ENCODE measurements at regions not wholly inside any gene's neighbourhood (a gene's known extent, or its start where the extent isn't known, plus 50 kb on each side); places are given as distances from the start of the nearest gene placed in this dataset.

GRCh38 chr6:104411302-104411701, 448.4 kb downstream of the HACE1 start:
- no peak for DNase-seq

GRCh38 chr6:104409913-104410312, 449.8 kb downstream of the HACE1 start:
- DNase-seq: no peak

- DNase-seq: no peak
Measured at GRCh38 chr6:104407957-104408356, 451.8 kb downstream of the HACE1 start.

GRCh38 chr6:104404377-104404776, 455.3 kb downstream of the HACE1 start:
- no peak for DNase-seq

- no peak for DNase-seq
Measured at GRCh38 chr6:104402572-104402971, 457.1 kb downstream of the HACE1 start.

- no peak for DNase-seq
Measured at GRCh38 chr6:104401926-104402325, 457.8 kb downstream of the HACE1 start.

GRCh38 chr6:104400844-104401243, 458.9 kb downstream of the HACE1 start:
- DNase-seq: no peak

- peak; percentile 32 for DNase-seq
Measured at GRCh38 chr6:104396077-104396476, 463.6 kb downstream of the HACE1 start.

- no peak for DNase-seq
Measured at GRCh38 chr6:104381907-104382306, 477.8 kb downstream of the HACE1 start.

GRCh38 chr6:104365451-104366234, 494.1 kb downstream of the HACE1 start:
- DNase-seq: no peak

- no peak for DNase-seq
Measured at GRCh38 chr6:104357928-104358327, 501.8 kb downstream of the HACE1 start.

- DNase-seq: no peak
Measured at GRCh38 chr6:104356197-104356596, 503.5 kb downstream of the HACE1 start.

GRCh38 chr6:104349191-104349590, 510.5 kb downstream of the HACE1 start:
- no peak for DNase-seq

- no peak for DNase-seq
Measured at GRCh38 chr6:104344223-104344622, 515.5 kb downstream of the HACE1 start.

GRCh38 chr6:104332364-104332763, 527.4 kb downstream of the HACE1 start:
- DNase-seq: no peak

- DNase-seq: no peak
Measured at GRCh38 chr6:104326173-104327001, 533.3 kb downstream of the HACE1 start.

- peak; percentile 42 for DNase-seq
Measured at GRCh38 chr6:104325341-104326172, 534.2 kb downstream of the HACE1 start.

- no peak for DNase-seq
Measured at GRCh38 chr6:104324301-104324700, 535.4 kb downstream of the HACE1 start.

GRCh38 chr6:104322841-104323240, 536.9 kb downstream of the HACE1 start:
- no peak for DNase-seq

GRCh38 chr6:104321301-104321700, 538.4 kb downstream of the HACE1 start:
- no peak for DNase-seq

- no peak for DNase-seq
Measured at GRCh38 chr6:104320896-104321295, 538.8 kb downstream of the HACE1 start.

- no peak for DNase-seq
Measured at GRCh38 chr6:104312851-104313250, 546.9 kb downstream of the HACE1 start.

- DNase-seq: no peak
Measured at GRCh38 chr6:104306211-104306610, 553.5 kb downstream of the HACE1 start.

All from hematopoietic multipotent progenitor cell treated with erythropoietin and hydrocortisone succinate and interleukin-3 and kit ligand, for 4 days (in vitro differentiated cells).